Renal pelvis (tissue), 1 donor: ENCODE measurements at regions not wholly inside any gene's neighbourhood (a gene's known extent, or its start where the extent isn't known, plus 50 kb on each side); places are given as distances from the start of the nearest gene placed in this dataset.

Source experiments
- DNase-seq: peaks from one replicate; pipeline ENCODE4 v3.0.0-alpha.2; 2013

DNA sequence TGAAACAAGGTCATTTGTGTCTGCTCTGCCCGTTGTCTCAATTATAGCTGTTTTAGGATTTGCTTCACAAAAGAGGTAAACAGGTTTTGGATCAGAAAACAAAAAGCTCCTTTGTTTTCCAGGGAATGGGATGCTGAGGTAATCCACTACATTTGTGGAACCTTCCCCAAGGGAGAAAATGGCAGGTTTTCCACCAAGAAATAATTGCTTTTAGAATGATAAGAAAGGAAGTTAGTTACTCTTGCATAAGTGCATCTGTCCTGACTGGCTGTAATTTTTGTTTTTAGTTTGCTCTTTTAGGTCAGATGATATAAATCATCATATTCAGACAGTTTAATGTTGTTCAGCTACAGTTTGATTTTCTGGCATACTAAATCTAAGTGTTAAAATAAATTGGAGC lies 198.5 kb upstream of the COL8A1 start:
- peak; percentile 48 for DNase-seq

DNA sequence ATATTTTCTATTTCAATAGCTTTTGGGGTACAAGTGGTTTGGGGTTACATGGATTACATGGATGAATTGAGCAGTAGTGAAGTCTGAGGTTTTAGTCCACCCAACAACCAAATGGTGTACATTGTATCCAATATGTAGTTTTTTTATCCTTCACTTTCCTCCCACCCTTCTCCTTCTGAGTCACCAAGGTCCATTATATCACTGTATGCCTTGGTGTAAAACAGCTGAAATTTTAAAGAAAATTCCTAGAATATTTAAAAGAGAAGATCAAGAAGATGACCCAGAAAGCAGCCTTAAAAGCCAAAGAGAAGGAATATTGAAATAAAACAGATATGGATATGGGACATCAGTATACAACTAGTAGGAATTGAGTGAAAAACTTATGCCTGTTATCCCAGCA lies 204.2 kb upstream of the COL8A1 start:
- DNase-seq = no peak

DNA sequence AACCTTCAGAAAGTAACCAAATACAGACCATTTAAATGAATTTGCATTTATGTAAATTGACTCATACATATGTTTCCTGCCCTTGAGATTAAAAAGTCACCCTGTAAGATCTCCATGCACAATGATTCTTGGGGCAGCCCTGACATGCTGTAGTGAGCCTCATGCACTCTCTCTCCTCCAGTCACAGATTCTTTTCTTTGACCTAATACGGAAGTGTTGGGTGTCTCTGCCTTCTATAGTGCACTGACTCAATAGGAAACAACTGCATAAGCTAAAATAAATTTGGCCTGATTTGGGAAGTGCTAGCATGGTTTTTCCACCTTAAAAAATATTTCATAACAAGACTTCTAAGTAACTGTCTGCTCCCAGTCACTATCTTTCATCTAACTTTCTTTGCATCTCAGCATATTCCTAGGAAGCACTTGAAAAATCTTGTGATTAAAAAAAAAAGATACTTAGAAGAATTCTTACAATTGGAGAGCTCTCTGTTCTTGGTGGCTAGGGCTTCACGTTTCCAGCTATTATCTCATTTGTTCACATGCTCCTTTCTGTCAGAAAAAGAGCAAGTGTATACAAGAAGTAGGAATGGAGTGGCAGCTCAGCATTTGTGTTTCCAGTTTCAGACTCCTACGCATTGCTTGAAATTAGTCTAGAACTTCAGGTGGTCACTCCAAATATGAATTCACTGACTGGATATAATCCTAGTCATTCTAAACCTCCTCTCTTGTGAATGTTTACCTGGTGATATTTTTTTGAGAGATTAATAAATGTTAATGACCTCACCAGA lies 207.9 kb upstream of the COL8A1 start:
- no peak for DNase-seq

- no peak for DNase-seq
Observed at GRCh38 chr3:99429502-99429901, 208.9 kb upstream of the COL8A1 start.

DNA sequence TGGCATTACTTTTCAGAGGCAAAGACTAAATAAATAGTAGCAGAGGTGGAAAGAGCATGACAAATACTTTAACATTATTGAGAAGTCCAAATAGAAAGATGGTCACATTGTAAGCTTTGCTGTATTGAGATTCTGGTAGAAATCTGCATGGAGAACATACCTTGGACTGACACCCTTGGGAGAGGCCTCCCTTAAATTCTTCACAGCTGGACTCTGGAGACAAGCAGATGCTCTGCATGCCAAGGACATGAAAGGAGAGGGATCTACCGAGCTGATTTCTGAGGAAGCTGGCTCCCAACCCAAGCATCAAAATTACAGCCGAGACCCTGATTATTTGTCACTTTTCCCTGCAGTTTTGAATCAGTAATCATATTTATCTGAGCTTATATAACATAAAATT lies 212.5 kb upstream of the COL8A1 start:
- DNase-seq = no peak

- no peak for DNase-seq
Observed at GRCh38 chr3:99419116-99419515, 219.3 kb upstream of the COL8A1 start.

- no peak for DNase-seq
Observed at GRCh38 chr3:99418709-99419108, 219.7 kb upstream of the COL8A1 start.

DNA sequence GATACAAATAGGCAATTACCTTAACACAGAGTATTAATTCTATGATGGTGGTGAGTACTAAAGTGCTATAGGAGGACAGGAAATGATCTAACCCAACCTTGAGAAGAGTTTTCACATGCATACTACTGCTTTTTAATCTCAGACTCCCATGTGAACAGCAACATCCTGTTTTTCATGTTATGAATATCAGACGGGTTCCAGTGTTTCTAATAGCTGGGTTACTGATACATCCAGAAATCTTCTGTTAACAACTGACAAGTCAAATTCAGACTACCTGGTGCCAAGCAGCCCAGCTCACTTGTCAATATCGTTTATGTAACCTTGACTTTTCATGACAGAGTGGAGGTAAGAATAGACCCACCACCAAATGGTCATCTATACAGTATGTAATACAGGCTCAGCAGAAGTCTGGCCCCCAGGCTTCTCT lies 220.2 kb upstream of the COL8A1 start:
- no peak for DNase-seq

GRCh38 chr3:99413504-99413903 lies 224.9 kb upstream of the COL8A1 start:
- DNase-seq = no peak

DNA sequence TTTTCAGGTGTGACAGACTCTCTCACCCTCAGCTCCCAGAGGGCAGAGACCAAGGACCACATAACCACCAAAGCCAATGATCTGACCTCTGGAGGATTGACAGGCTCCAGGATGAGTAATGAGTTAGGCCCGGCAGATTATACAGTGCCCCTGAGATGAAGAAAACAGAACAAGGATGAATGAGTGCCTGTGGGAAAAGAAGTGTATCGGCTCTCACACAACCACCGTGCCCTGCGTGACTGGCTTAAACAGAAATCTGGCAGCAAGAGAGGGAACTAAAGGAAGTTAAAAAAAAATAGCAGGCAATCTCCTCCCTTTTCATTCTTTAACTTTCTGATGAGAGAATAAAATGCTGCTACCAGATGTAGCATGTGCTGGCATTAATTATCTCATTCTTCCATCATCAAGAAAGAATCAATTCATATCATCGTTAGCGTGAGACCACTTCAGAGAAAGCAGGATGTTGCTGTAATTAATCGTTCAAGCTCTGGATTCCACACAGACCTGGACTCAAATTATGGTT lies 227.5 kb upstream of the COL8A1 start:
- no peak for DNase-seq

DNA sequence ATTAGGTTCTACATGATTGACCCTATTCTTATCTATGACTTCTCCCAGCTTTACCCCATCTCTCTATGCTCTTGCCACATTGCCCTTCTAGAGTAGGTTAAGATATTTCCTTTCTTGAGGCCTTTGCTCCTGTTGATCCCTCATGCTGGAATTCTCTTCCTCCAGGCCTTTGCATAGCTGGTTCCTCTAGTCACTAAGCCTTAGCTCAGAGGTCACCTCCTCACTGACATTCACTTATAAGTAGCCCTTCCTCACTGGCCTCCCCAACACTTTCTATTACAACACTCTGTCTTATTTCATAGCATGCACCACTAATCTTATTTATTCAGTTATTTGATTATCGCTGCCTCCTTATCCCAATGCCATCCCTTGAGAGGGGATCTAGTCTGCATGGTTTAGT lies 228.4 kb upstream of the COL8A1 start:
- no peak for DNase-seq

- DNase-seq = no peak
Observed at GRCh38 chr3:99407257-99407656, 231.1 kb upstream of the COL8A1 start.

DNA sequence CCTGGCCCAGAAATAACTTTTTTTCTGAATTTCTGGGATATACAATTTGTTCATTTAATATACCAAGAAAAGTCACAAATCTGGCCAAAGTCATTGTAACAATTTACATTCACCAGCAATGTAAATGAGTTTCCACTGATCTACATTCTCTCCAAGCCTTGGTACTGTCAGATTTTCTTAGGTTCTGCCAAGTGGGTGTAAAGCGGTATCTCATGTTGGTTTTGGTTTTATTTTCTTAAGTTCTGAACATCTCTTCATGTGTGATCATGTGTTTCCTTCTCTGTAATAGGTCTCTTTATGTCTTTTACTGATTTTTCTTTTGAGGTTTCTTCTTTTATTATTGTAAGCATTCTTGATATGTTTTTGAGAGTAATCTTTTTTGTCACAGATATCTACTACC lies 235.6 kb upstream of the COL8A1 start:
- no peak for DNase-seq

- no peak for DNase-seq
Observed at GRCh38 chr3:99400352-99400751, 238.0 kb upstream of the COL8A1 start.

DNA sequence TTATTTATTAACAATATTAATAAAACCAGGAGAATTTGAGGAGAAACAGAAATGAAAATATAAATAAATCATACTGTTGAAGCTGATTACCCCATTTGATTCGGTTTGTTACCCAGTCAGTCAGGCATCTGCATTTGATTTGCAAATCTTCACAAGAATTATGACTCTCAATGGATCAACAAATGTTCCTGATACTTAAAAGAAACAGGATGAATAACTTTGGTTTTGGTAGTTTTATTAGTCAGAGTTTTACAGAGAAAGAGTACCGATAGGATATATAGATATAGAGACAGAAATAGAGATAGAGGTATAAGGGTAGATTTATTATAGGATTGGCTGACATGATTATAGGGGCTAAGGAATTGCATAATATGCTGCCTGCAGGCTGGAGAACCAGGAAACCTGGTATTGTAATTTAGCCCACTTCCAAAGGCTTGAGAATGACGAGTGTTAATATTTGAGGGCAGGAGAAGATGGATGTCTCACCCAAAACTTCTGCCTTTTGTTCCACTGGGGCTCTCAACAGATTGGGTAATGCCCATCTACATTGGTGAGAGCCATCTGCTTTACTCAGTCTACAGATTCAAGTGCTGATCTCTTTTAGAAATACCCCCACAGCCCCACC lies 241.6 kb upstream of the COL8A1 start:
- no peak for DNase-seq

- no peak for DNase-seq
Observed at GRCh38 chr3:99394831-99395778, 243.3 kb upstream of the COL8A1 start.

GRCh38 chr3:99393961-99394360 lies 244.4 kb upstream of the COL8A1 start:
- no peak for DNase-seq

DNA sequence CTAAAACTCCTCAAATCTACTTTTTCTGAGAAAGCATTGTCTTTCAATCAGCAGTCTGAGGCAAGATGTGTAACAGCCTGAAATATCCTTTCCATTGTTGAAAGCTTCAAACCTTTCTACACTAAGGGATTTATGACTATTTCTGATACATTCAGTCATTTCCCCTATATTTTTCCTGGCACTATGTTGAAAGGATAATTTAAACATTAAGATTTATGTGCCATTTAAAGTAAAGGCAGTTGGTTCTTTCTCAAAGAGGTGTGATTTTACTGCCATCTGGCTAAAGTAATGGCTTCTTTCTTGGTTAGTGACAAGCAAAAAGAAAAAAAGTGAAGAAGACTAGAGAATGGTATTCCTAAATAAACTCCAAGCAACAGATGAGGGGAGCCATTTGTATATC lies 249.6 kb upstream of the COL8A1 start:
- DNase-seq = no peak

DNA sequence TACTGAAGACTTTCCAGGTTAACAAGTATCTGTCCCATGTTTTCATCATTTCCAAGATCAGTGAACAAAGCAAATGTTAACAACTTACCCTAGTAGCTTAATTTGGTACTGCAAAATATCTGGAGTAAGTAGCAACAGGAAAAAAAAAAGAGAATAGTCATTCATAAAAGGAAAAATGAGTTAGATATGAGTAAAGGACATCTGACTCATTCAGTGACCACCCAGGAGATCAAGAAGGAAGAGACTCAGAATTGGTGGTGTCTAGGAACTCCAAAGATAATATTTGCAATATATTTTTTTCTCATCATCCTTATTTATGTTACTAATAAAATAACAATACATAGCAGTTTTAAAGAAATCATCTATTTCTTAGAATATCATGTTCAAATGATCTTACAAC lies 253.8 kb upstream of the COL8A1 start:
- DNase-seq = no peak

DNA sequence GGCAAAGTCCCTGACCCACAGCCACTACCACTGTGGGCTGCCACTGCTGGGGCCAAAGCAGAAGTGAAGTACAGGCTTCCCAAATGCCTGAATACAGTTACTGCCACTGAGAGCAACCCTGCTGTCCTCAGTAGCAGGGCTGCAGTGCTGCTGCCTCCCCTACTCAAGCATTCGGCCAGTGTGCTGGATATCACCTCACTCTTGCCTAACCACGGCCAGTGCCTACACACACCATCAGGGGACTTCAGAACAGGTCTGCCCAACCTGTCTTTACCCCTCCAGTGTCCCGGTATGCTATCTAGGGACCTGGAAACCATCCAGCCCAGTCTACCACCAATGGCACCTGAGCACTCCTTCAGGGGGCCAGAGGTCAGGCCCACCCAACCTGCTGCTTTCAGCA lies 261.5 kb upstream of the COL8A1 start:
- DNase-seq = no peak

- no peak for DNase-seq
Observed at GRCh38 chr3:99373846-99374210, 264.6 kb upstream of the COL8A1 start.

DNA sequence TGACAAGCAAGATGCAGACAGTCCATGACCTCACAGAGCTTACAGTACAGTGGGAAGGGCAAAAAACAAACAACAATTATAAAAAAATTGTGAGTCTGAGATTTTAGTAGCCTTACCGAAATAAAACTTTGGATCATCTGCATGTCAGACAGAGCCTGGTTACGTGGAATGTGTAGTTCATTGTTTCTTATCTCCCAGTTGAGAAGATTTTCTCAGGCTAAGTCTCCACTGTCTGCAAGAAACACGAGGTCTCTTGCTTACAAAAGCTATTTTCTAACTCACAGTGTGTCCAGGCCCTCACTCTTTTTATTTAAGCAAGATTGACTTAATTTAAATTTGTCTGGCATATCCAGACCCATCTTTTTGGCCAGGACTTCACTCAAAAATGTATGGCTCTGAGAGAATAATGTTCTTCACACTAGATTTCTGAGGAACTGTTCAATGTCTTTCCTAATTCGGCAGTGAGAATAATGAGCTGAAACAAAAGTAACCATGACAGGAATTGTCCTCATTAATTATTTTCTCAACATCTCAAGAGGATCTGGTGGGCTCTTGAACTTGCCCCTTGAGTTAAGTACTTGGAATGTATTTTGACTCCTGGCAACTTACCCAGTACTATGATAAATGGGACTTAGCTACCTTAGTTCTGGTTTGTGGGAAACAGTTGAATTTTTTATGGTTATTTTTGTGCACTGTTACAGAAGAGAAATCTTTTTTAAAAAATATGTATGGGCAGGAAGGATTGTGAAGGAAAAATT lies 265.1 kb upstream of the COL8A1 start:
- no peak for DNase-seq
